Transverse colon (tissue), 4 donors: ENCODE measurements at regions not wholly inside any gene's neighbourhood (a gene's known extent, or its start where the extent isn't known, plus 50 kb on each side); places are given as distances from the start of the nearest gene placed in this dataset.

Experiments
- DNase-seq: peaks from one replicate; pipeline ENCODE4 v3.0.0-alpha.2; 2019
- H3K27ac ChIP-seq, 4 donors: fragments of 200-600 bp; sonication (generic); 2 replicates each; pipeline ENCODE4 v1.5.1; 2016 to 2018; ENCODE audit warnings: inconsistent platforms in 4 of 4
- H3K27me3 ChIP-seq: fragments of 200-600 bp; sonication (generic); 2 replicates; pipeline ENCODE4 v1.5.1; 2017; ENCODE audit warnings: inconsistent platforms
- H3K36me3 ChIP-seq, 4 donors: fragments of 200-600 bp; sonication (generic); 2 replicates each; pipeline ENCODE4 v1.5.1; 2017 to 2019; ENCODE audit warnings: inconsistent platforms in 4 of 4
- H3K4me1 ChIP-seq, 4 donors: fragments of 200-600 bp; sonication (generic); 2 replicates each; pipeline ENCODE4 v1.5.1; 2017 to 2020; ENCODE audit warnings: inconsistent platforms in 4 of 4
- H3K4me3 ChIP-seq, 4 donors: fragments of 200-600 bp; sonication (generic); 1 replicate in 1 of 4; 2 replicates in 3 of 4; pipeline versions ENCODE4 v1.5.1 to v1.6.1; 2017 to 2019; ENCODE audit warnings: inconsistent platforms in 4 of 4
- H3K9me3 ChIP-seq, 2 donors: fragments of 200-600 bp; sonication (generic); 2 replicates each; pipeline ENCODE4 v1.5.1; 2017 to 2019; ENCODE audit warnings: inconsistent platforms in 2 of 2
- CTCF ChIP-seq, 5 experiments: fragments of 200-600 bp in 3 of 5; fragments of 450-650 bp in 2 of 5; sonication (generic) in 3 of 5; IDR thresholded peaks; 1 replicate in 2 of 5; 2 replicates in 3 of 5; pipeline ENCODE4 v1.5.1; 2016 to 2017; ENCODE audit warnings: antibody characterized with exemption in 5 of 5, inconsistent platforms in 3 of 5, mild to moderate bottlenecking in 2 of 5, moderate library complexity in 1 of 5
- EP300 ChIP-seq: sonication (generic); formaldehyde crosslinking; IDR thresholded peaks from one replicate; pipeline ENCODE4 v1.6.1; 2017; ENCODE audit warnings: antibody characterized with exemption, low read depth
- POLR2A ChIP-seq: fragments of 450-650 bp; IDR thresholded peaks from one replicate; pipeline ENCODE4 v1.6.1; 2016; ENCODE audit warnings: antibody characterized with exemption, mild to moderate bottlenecking, moderate library complexity
- POLR2AphosphoS5 ChIP-seq, 3 donors: sonication (generic); formaldehyde crosslinking; IDR thresholded peaks; one replicate each; pipeline ENCODE4 v1.6.1; 2016; ENCODE audit warnings: antibody characterized with exemption in 3 of 3
- WGBS, 2 donors: methylation state at CpG; one replicate each; pipeline ENCODE4 v1.1.5; 2018; ENCODE audit warnings: low coverage in 1 of 2; 5-methylcytosine and 5-hydroxymethylcytosine counted together
- in situ Hi-C, 4 donors: fragments of 200-750 bp; cut with MboI; loops; one replicate each; pipeline versions ENCODE4 v1.15.0 to v1.15.1; 2017; ENCODE audit warnings: low sequenced_read_pairs in 3 of 4, low pct_ligation_motif_present in 1 of 4, low pct_unique_long_range_greater_than_20kb in 1 of 4
- intact Hi-C: fragments of 100-400 bp; cut with DNase I; formaldehyde crosslinking; loops from one replicate; pipeline ENCODE4 v1.15.1; 2023; ENCODE audit warnings: low total_unique reads

GRCh38 chr14:57068511-57068910 is 200.2 kb downstream of the EXOC5 start:
- H3K4me1 ChIP-seq, result no peaks in the 10 kb centered on the region
- in situ Hi-C loops, result no loop called here
- WGBS, 2 donors, result 41% methylated on average over 8 of the region's 8 CpGs; no CpG with 5 or more reads in 1 of the 2 donors
- no peak for TF ChIP-seq CTCF (IDR thresholded peaks at IDR 0.05)
- no peak for TF ChIP-seq POLR2A
- TF ChIP-seq EP300, result no peak
- TF ChIP-seq POLR2AphosphoS5 (IDR thresholded peaks at IDR 0.05), result no peak
- no peaks in the 10 kb centered on the region for H3K9me3 ChIP-seq
- intact Hi-C loops, result no loop called here
- H3K27me3 ChIP-seq, result peaks cover 28% of the 10 kb centered on the region
- no peaks in the 10 kb centered on the region for H3K36me3 ChIP-seq
- no peak overlapping the region for H3K4me3 ChIP-seq
- no peak for DNase-seq
- H3K27ac ChIP-seq, result no peak overlapping the region

DNA sequence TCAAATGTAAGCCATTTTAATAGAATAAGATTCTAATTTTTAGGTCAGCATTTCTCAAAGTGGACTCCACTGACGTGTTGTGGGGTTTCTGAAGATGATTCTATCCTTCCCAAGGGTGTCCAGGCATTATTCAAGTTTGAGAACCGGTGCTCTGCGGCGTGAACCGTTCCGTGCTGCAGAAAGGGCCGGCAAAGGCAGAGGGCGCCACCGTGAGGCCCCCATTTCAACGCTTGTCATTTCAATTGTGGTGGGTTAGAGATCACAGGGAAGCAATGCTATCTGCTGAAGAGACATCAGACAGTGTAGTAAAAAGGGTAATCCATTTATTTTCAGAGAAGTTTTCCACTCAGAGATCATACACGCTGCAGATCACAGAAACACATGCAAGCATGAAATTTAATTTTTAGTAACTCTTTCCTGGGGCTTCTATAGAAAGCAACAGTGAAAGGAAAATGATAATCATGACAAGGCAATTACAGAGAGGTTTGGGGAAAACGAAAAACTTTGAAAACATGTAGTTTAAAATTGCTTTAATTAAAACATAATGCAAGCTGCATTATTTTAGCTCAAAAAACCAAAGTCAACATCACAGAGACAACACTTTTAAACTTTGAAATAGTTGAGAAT is 201.7 kb downstream of the EXOC5 start:
- H3K4me1 ChIP-seq, result no peaks in the 10 kb centered on the region
- intact Hi-C loops (no loop called here), in situ Hi-C loops (no loop called here)
- H3K9me3 ChIP-seq, result no peaks in the 10 kb centered on the region
- peak; percentile 54 for DNase-seq
- no peak overlapping the region for H3K4me3 ChIP-seq
- peaks cover 28% of the 10 kb centered on the region for H3K27me3 ChIP-seq
- no peaks in the 10 kb centered on the region for H3K36me3 ChIP-seq
- H3K27ac ChIP-seq, result no peak overlapping the region
- TF ChIP-seq CTCF (IDR thresholded peaks at IDR 0.05) (peak in 4 of 5 experiments; percentile 20 to 38 (median 34)), POLR2A (no peak), POLR2AphosphoS5 (IDR thresholded peaks at IDR 0.05) (no peak), EP300 (no peak)
- 12 to 14% methylated on average over 9 to 12 of the region's 12 CpGs for WGBS, 2 donors

- TF ChIP-seq POLR2AphosphoS5 (IDR thresholded peaks at IDR 0.05) (no peak), EP300 (no peak), CTCF (IDR thresholded peaks at IDR 0.05) (no peak), POLR2A (no peak)
- Histone ChIP-seq H3K36me3 (no peaks in the 10 kb centered on the region), H3K4me3 (no peak overlapping the region), H3K9me3 (no peaks in the 10 kb centered on the region), H3K27ac (no peak overlapping the region), H3K27me3 (peaks cover 28% of the 10 kb centered on the region), H3K4me1 (no peaks in the 10 kb centered on the region)
- in situ Hi-C loops (no loop called here), intact Hi-C loops (no loop called here)
- WGBS, 2 donors, result 43 to 49% methylated on average over 4 of the region's 4 CpGs
- no peak for DNase-seq
Measured at GRCh38 chr14:57066463-57066862, 202.2 kb downstream of the EXOC5 start.

DNA sequence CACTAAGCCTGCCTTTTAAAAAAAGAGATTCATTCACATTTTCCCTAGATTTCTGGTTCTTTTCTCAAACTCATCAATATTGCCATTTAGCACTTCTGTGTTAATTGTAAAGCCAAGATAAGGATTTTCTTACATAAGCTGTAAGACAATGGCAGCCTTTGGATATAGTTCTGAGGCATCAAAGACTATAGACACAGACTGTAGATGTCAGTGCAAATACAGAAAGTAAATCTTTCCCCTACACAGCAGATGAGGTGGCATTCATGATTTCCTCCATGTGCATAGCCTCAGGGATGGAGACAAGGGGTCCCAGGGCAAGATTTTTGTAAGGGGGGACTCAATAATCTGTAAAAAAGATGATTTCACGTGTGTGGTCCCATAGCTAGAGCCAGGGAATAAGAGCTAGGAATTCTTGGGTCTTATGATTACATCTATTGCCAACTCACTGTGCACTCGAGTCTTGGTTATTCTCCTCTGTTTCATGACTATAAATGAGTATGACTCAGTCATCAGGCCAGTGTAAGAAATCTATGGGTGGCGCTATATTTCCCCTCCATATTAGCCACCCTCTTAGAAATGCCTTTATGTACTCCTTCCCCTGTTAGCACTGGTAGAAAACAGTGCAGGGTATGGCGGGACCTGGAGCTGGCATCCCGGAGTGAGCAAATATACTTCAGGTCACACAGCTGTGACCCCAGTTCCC is 207.5 kb downstream of the EXOC5 start:
- in situ Hi-C loops (no loop called here), intact Hi-C loops (no loop called here)
- DNase-seq, result no peak
- H3K27ac ChIP-seq, result no peak overlapping the region
- H3K4me1 ChIP-seq, result peaks cover 0 to 7% (median 5%) of the 10 kb centered on the region in 4 donors
- WGBS, 2 donors, result 67 to 86% methylated on average over 4 to 5 of the region's 5 CpGs
- no peak overlapping the region for H3K4me3 ChIP-seq
- no peaks in the 10 kb centered on the region for H3K36me3 ChIP-seq
- H3K27me3 ChIP-seq, result peaks cover under 1% of the 10 kb centered on the region
- no peaks in the 10 kb centered on the region for H3K9me3 ChIP-seq
- no peak for TF ChIP-seq POLR2A
- no peak for TF ChIP-seq EP300
- TF ChIP-seq CTCF (IDR thresholded peaks at IDR 0.05), result no peak
- TF ChIP-seq POLR2AphosphoS5 (IDR thresholded peaks at IDR 0.05), result no peak
